ENCODE measurements at regions not wholly inside any gene's neighbourhood (a gene's known extent, or its start where the extent isn't known, plus 50 kb on each side); places are given as distances from the start of the nearest gene placed in this dataset.

DNA sequence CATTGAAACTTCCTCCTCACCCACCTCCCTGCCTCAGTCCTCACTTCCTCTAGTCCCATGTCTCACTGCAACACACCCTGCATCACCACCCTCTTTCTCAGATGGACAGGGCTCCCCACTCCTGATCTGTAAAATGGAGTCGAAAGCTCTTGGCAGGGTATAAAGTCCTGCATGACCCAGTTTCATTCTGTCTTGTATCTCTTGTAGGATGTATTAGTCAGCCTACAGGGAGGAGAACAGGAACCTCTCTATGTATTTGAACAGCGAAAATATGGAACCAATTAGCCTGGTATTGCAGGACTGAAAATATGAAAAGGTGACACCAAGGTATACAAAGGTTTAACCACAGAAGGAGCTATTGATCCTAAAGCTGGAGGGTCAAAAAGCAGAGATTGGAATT lies 156.9 kb upstream of the SNX19 start:
- Histone ChIP-seq H3K79me2 (ENCODE audit: insufficient read depth, low read length) (no peaks in the 10 kb centered on the region), H3K4me3 (ENCODE audit: low read depth in 1 of 2, low read length in 2 of 2) (no peak overlapping the region), H4K20me1 (ENCODE audit: insufficient read depth, low read length) (no peaks in the 10 kb centered on the region), H3K27me3 (ENCODE audit: insufficient read depth, low read length, poor library complexity) (peaks cover 5% of the 10 kb centered on the region), H3K9ac (ENCODE audit: low read depth, low read length) (no peak overlapping the region), H3K36me3 (ENCODE audit: insufficient read depth, low read length) (no peaks in the 10 kb centered on the region), H2AFZ (ENCODE audit: low read depth, low read length) (no peak overlapping the region), H3K27ac (ENCODE audit: low read length) (no peak overlapping the region), H3K4me1 (ENCODE audit: insufficient read depth, low read length) (no peaks in the 10 kb centered on the region), H3K9me3 (ENCODE audit: insufficient read depth, low read length, severe bottlenecking) (no peaks in the 10 kb centered on the region), H3K4me2 (ENCODE audit: insufficient read depth, low read length) (no peak overlapping the region)
- TF ChIP-seq, protein P1, sequence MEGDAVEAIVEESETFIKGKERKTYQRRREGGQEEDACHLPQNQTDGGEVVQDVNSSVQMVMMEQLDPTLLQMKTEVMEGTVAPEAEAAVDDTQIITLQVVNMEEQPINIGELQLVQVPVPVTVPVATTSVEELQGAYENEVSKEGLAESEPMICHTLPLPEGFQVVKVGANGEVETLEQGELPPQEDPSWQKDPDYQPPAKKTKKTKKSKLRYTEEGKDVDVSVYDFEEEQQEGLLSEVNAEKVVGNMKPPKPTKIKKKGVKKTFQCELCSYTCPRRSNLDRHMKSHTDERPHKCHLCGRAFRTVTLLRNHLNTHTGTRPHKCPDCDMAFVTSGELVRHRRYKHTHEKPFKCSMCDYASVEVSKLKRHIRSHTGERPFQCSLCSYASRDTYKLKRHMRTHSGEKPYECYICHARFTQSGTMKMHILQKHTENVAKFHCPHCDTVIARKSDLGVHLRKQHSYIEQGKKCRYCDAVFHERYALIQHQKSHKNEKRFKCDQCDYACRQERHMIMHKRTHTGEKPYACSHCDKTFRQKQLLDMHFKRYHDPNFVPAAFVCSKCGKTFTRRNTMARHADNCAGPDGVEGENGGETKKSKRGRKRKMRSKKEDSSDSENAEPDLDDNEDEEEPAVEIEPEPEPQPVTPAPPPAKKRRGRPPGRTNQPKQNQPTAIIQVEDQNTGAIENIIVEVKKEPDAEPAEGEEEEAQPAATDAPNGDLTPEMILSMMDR (IDR thresholded peaks at IDR 0.05; ENCODE audit: borderline replicate concordance, extremely low read depth, low read length, poor library complexity, severe bottlenecking) = no peak
- no peak for TF ChIP-seq EZH2 (IDR thresholded peaks at IDR 0.05; ENCODE audit: borderline replicate concordance, low read depth, low read length, severe bottlenecking)
- DNase-seq (no peak), ATAC-seq (ENCODE audit: insufficient read depth, low read depth) (no peak)

DNA sequence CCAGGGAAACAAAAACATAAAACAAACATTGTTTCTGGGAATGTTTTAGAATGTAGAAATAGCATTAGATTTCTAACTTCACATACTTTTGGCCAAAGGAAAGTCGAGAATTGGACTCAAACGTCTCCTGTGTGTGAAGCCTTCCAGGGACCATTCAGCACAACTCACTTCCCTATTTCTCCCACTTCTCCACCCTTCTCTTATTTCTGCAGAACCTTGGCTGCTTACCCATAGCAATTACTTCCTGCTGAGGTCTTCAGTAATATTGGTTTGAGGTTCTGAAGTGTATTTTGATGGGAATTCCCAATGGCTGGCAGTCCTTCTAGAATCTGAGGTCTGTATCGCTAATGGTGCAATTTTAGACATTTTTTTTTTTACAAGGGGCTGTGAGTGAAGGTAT lies 158.3 kb upstream of the SNX19 start:
- peaks cover 5% of the 10 kb centered on the region for H3K27me3 ChIP-seq (ENCODE audit: insufficient read depth, low read length, poor library complexity)
- no peaks in the 10 kb centered on the region for H3K4me1 ChIP-seq (ENCODE audit: insufficient read depth, low read length)
- no peak overlapping the region for H3K9ac ChIP-seq (ENCODE audit: low read depth, low read length)
- H3K9me3 ChIP-seq (ENCODE audit: insufficient read depth, low read length, severe bottlenecking) = no peaks in the 10 kb centered on the region
- no peak overlapping the region for H2AFZ ChIP-seq (ENCODE audit: low read depth, low read length)
- DNase-seq (no peak), ATAC-seq (ENCODE audit: insufficient read depth, low read depth) (no peak)
- no peak overlapping the region for H3K4me3 ChIP-seq (ENCODE audit: low read depth in 1 of 2, low read length in 2 of 2)
- H3K27ac ChIP-seq (ENCODE audit: low read length) = no peak overlapping the region
- H3K36me3 ChIP-seq (ENCODE audit: insufficient read depth, low read length) = no peaks in the 10 kb centered on the region
- TF ChIP-seq, protein P1 (IDR thresholded peaks at IDR 0.05; ENCODE audit: borderline replicate concordance, extremely low read depth, low read length, poor library complexity, severe bottlenecking) = no peak
- TF ChIP-seq EZH2 (IDR thresholded peaks at IDR 0.05; ENCODE audit: borderline replicate concordance, low read depth, low read length, severe bottlenecking) = no peak
- no peaks in the 10 kb centered on the region for H3K79me2 ChIP-seq (ENCODE audit: insufficient read depth, low read length)
- H4K20me1 ChIP-seq (ENCODE audit: insufficient read depth, low read length) = no peaks in the 10 kb centered on the region
- H3K4me2 ChIP-seq (ENCODE audit: insufficient read depth, low read length) = no peak overlapping the region

DNA sequence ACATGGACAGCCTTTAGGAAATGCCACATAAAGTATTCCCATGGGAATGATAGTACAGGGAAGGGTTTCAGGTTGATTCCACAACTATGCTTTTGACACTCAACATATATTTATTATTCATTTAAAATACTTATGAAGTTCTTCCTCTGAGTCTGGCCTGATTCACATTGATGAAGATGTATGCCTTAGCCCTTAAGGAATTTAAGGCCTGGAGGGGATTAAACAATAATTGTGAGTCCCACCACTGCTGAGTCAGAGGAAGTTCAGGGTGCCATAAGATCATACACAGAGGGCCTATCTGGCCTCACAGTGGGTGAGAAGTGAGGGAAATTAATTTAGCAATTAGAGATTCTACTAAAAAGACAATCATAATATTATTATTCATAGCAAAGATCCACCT lies 161.1 kb upstream of the SNX19 start:
- no peak overlapping the region for H2AFZ ChIP-seq (ENCODE audit: low read depth, low read length)
- no peaks in the 10 kb centered on the region for H3K79me2 ChIP-seq (ENCODE audit: insufficient read depth, low read length)
- TF ChIP-seq EZH2 (IDR thresholded peaks at IDR 0.05; ENCODE audit: borderline replicate concordance, low read depth, low read length, severe bottlenecking) = no peak

DNA sequence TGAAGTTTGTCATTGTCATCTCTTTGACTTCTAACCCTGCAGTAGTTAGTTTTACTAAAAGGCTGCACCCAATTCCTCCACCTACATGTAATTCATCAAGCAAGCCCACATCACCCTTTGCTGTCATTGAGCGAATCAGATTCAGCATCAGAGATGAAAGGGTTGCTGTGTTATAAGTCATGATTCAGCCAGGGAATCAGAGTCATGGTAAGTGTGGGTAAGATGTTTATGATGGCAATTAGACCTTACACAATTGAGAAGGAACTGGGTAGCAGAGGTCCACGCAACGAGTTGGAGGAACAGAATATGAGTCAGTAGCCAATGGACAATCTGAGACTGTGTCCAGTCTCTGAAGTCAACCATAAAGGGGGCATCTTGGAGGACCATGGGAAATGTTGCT lies 162.8 kb upstream of the SNX19 start:
- peaks cover under 1% of the 10 kb centered on the region for H3K27me3 ChIP-seq (ENCODE audit: insufficient read depth, low read length, poor library complexity)
- TF ChIP-seq, protein P1 (IDR thresholded peaks at IDR 0.05; ENCODE audit: borderline replicate concordance, extremely low read depth, low read length, poor library complexity, severe bottlenecking) = no peak
- TF ChIP-seq EZH2 (IDR thresholded peaks at IDR 0.05; ENCODE audit: borderline replicate concordance, low read depth, low read length, severe bottlenecking) = no peak
- no peak overlapping the region for H3K9ac ChIP-seq (ENCODE audit: low read depth, low read length)
- no peaks in the 10 kb centered on the region for H3K36me3 ChIP-seq (ENCODE audit: insufficient read depth, low read length)
- peaks cover 2% of the 10 kb centered on the region for H3K9me3 ChIP-seq (ENCODE audit: insufficient read depth, low read length, severe bottlenecking)
- H3K4me2 ChIP-seq (ENCODE audit: insufficient read depth, low read length) = no peak overlapping the region
- H3K79me2 ChIP-seq (ENCODE audit: insufficient read depth, low read length) = no peaks in the 10 kb centered on the region
- H2AFZ ChIP-seq (ENCODE audit: low read depth, low read length) = no peak overlapping the region
- no peaks in the 10 kb centered on the region for H4K20me1 ChIP-seq (ENCODE audit: insufficient read depth, low read length)
- DNase-seq = no peak
- no peak overlapping the region for H3K27ac ChIP-seq (ENCODE audit: low read length)
- no peaks in the 10 kb centered on the region for H3K4me1 ChIP-seq (ENCODE audit: insufficient read depth, low read length)
- no peak overlapping the region for H3K4me3 ChIP-seq (ENCODE audit: low read depth in 1 of 2, low read length in 2 of 2)
- ATAC-seq (ENCODE audit: insufficient read depth, low read depth) = no peak

More for the DNA sequence above, 161.1 kb upstream of the SNX19 start:
- no peak overlapping the region for H3K4me2 ChIP-seq (ENCODE audit: insufficient read depth, low read length)
- H3K9ac ChIP-seq (ENCODE audit: low read depth, low read length) = no peak overlapping the region
- H3K9me3 ChIP-seq (ENCODE audit: insufficient read depth, low read length, severe bottlenecking) = peaks cover 2% of the 10 kb centered on the region
- H3K36me3 ChIP-seq (ENCODE audit: insufficient read depth, low read length) = no peaks in the 10 kb centered on the region
- no peak overlapping the region for H3K27ac ChIP-seq (ENCODE audit: low read length)
- peaks cover 5% of the 10 kb centered on the region for H3K27me3 ChIP-seq (ENCODE audit: insufficient read depth, low read length, poor library complexity)
- no peaks in the 10 kb centered on the region for H3K4me1 ChIP-seq (ENCODE audit: insufficient read depth, low read length)
- ATAC-seq (ENCODE audit: insufficient read depth, low read depth) = no peak
- H3K4me3 ChIP-seq (ENCODE audit: low read depth in 1 of 2, low read length in 2 of 2) = no peak overlapping the region
- no peak for DNase-seq
- H4K20me1 ChIP-seq (ENCODE audit: insufficient read depth, low read length) = no peaks in the 10 kb centered on the region
